ENCODE measurements at regions not wholly inside any gene's neighbourhood (a gene's known extent, or its start where the extent isn't known, plus 50 kb on each side); places are given as distances from the start of the nearest gene placed in this dataset.
"Not testable (repeated sequence)": the region's sequence is repeated elsewhere in the genome, so short reads cannot be mapped to it uniquely, and the experiment has no call there.

DNA sequence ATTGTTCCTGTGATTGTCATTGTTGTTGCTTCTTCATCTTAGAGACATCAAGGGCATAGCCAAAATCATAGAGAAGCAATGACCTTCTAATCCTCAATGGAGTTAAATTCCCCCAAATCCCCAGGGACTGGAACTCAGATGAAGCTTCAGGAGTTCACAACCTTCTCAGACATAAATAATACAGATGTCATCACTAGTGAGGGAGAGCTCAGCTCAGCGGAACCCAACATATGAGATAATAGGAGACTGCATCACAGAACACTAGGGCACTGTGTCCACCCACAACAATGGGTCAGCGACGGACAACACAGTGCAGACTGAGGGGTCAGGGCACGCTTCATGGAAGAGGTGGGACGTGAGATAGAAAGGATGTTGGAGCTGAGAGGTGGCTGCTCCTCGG lies 1290.4 kb upstream of the TMEM132C start:
- peaks cover 12% of the 10 kb centered on the region for H3K27me3 Mint-ChIP-seq
- TF ChIP-seq, protein P1, sequence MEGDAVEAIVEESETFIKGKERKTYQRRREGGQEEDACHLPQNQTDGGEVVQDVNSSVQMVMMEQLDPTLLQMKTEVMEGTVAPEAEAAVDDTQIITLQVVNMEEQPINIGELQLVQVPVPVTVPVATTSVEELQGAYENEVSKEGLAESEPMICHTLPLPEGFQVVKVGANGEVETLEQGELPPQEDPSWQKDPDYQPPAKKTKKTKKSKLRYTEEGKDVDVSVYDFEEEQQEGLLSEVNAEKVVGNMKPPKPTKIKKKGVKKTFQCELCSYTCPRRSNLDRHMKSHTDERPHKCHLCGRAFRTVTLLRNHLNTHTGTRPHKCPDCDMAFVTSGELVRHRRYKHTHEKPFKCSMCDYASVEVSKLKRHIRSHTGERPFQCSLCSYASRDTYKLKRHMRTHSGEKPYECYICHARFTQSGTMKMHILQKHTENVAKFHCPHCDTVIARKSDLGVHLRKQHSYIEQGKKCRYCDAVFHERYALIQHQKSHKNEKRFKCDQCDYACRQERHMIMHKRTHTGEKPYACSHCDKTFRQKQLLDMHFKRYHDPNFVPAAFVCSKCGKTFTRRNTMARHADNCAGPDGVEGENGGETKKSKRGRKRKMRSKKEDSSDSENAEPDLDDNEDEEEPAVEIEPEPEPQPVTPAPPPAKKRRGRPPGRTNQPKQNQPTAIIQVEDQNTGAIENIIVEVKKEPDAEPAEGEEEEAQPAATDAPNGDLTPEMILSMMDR (IDR thresholded peaks at IDR 0.05; ENCODE audit: unreplicated experiment) = no peak
- no peaks in the 10 kb centered on the region for H3K4me1 Mint-ChIP-seq (ENCODE audit: low read depth)
- DNase-seq (ENCODE audit: low spot score, unreplicated experiment) = no peak
- H3K36me3 Mint-ChIP-seq (ENCODE audit: insufficient read depth) = no peaks in the 10 kb centered on the region
- H3K9me3 Mint-ChIP-seq (ENCODE audit: low read depth) = no peaks in the 10 kb centered on the region
- no peak overlapping the region for H3K4me3 Mint-ChIP-seq (ENCODE audit: low read depth)
- no peak overlapping the region for H3K27ac Mint-ChIP-seq

DNA sequence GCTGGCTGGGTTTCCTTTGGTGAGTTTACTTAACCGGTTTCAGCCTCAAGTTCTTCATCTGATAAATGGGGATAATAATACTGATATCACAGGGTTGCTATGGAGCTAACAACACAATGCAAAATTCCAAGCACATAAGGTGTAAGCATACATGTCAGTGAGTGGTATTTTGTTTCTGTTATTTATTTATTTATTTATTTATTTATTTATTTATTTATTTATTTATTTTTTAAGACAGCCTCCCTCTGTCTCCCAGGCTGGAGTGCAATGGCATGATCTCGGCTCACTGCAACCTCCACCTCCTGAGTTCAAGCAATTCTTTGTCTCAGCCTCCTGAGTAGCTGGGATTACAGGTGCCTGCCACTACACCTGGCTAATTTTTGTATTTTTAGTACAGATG lies 1287.4 kb upstream of the TMEM132C start:
- H3K27me3 Mint-ChIP-seq; DNase-seq (ENCODE audit: low spot score, unreplicated experiment); H3K36me3 Mint-ChIP-seq (ENCODE audit: insufficient read depth); H3K27ac Mint-ChIP-seq; H3K4me1 Mint-ChIP-seq (ENCODE audit: low read depth); H3K4me3 Mint-ChIP-seq (ENCODE audit: low read depth): not testable (repeated sequence)
- H3K9me3 Mint-ChIP-seq (ENCODE audit: low read depth) = peaks cover 14% of the 10 kb centered on the region

DNA sequence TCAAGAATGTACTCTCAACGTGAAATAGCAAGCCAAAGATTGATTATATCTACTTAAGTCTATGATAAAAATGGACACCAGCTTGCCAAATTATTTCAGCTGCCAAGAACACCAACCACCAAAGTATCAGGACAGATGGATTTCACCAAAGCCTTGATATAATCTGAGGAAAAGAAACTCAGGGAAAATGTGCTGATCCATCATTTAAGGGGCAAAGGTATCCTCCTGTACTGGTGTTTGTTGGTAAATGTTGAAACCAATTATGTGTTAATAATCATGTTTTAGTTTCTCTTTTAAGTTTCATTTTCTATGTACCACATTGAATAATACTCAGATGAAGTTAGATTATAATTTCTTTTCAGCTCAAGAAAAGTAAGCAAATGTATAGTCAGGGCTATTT lies 1284.3 kb upstream of the TMEM132C start:
- Mint-ChIP-seq H3K9me3 (ENCODE audit: low read depth) (peaks cover 22% of the 10 kb centered on the region), H3K27ac (no peak overlapping the region), H3K4me3 (ENCODE audit: low read depth) (no peak overlapping the region), H3K27me3 (no peaks in the 10 kb centered on the region), H3K36me3 (ENCODE audit: insufficient read depth) (no peaks in the 10 kb centered on the region), H3K4me1 (ENCODE audit: low read depth) (no peaks in the 10 kb centered on the region)
- no peak for DNase-seq (ENCODE audit: low spot score, unreplicated experiment)
- TF ChIP-seq, protein P1 (IDR thresholded peaks at IDR 0.05; ENCODE audit: unreplicated experiment) = no peak

- H3K36me3 Mint-ChIP-seq (ENCODE audit: insufficient read depth) = not testable (repeated sequence)
These were observed 1283.2 kb upstream of the TMEM132C start for GRCh38 chr12:126983735-126984134.

GRCh38 chr12:126985663-126986062 lies 1281.3 kb upstream of the TMEM132C start:
- not testable (repeated sequence) for H3K27ac Mint-ChIP-seq; H3K4me3 Mint-ChIP-seq (ENCODE audit: low read depth); DNase-seq (ENCODE audit: low spot score, unreplicated experiment); H3K36me3 Mint-ChIP-seq (ENCODE audit: insufficient read depth); H3K27me3 Mint-ChIP-seq; H3K4me1 Mint-ChIP-seq (ENCODE audit: low read depth)
- peaks cover 22% of the 10 kb centered on the region for H3K9me3 Mint-ChIP-seq (ENCODE audit: low read depth)

More at GRCh38 chr12:126983735-126984134, 1283.2 kb upstream of the TMEM132C start:
- DNase-seq (ENCODE audit: low spot score, unreplicated experiment); H3K27ac Mint-ChIP-seq; H3K27me3 Mint-ChIP-seq; H3K4me3 Mint-ChIP-seq (ENCODE audit: low read depth); H3K4me1 Mint-ChIP-seq (ENCODE audit: low read depth): not testable (repeated sequence)
- peaks cover 22% of the 10 kb centered on the region for H3K9me3 Mint-ChIP-seq (ENCODE audit: low read depth)

DNA sequence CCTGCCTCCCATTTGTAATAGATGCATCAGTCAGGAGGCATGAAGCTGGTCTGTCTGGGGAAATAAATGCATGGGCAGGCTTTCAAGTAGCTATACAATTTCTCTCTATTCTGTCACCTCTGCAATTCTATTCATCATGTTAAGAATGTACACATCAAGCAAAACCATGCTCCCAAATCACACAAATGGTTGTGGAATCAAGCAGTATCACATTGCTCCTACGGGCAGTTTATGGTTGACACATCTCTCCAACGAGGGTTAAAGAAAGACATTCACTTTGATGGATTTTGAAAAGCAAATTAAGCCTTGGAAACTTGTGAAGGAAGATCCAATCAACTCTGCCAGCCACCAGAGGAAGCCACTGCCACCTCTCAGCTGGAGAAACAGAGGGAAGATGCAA lies 1277.4 kb upstream of the TMEM132C start:
- Mint-ChIP-seq H3K36me3 (ENCODE audit: insufficient read depth) (no peaks in the 10 kb centered on the region), H3K4me3 (ENCODE audit: low read depth) (no peak overlapping the region), H3K9me3 (ENCODE audit: low read depth) (peaks cover 8% of the 10 kb centered on the region), H3K4me1 (ENCODE audit: low read depth) (no peaks in the 10 kb centered on the region), H3K27me3 (peaks cover 5% of the 10 kb centered on the region), H3K27ac (no peak overlapping the region)
- TF ChIP-seq, protein P1 (IDR thresholded peaks at IDR 0.05; ENCODE audit: unreplicated experiment) = no peak
- DNase-seq (ENCODE audit: low spot score, unreplicated experiment) = no peak

GRCh38 chr12:126993898-126994297 lies 1273.1 kb upstream of the TMEM132C start:
- Mint-ChIP-seq H3K4me1 (ENCODE audit: low read depth) (no peaks in the 10 kb centered on the region), H3K27me3 (peaks cover 5% of the 10 kb centered on the region), H3K27ac (no peak overlapping the region), H3K9me3 (ENCODE audit: low read depth) (no peaks in the 10 kb centered on the region), H3K36me3 (ENCODE audit: insufficient read depth) (no peaks in the 10 kb centered on the region), H3K4me3 (ENCODE audit: low read depth) (no peak overlapping the region)
- TF ChIP-seq, protein P1 (IDR thresholded peaks at IDR 0.05; ENCODE audit: unreplicated experiment) = no peak
- no peak for DNase-seq (ENCODE audit: low spot score, unreplicated experiment)

All from progenitor cell of endocrine pancreas (in vitro differentiated cells).